Panc1 (cell line): ENCODE measurements at regions not wholly inside any gene's neighbourhood (a gene's known extent, or its start where the extent isn't known, plus 50 kb on each side); places are given as distances from the start of the nearest gene placed in this dataset.

ENCODE experiments used
- SIN3A ChIP-seq: IDR thresholded peaks from 2 replicates; pipeline ENCODE4 v1.6.1; 2012; ENCODE audit warnings: low read depth, mild to moderate bottlenecking, low read length, moderate library complexity, borderline replicate concordance; ENCODE audit not compliant: insufficient read depth
- TF ChIP-seq, protein P1 (sequence below), 2 experiments: IDR thresholded peaks; 2 replicates each; pipeline ENCODE4 v1.6.1; 2011 to 2012; ENCODE audit warnings: low read depth in 2 of 2, control low read depth in 1 of 2, low read length in 1 of 2, mild to moderate bottlenecking in 1 of 2, moderate library complexity in 1 of 2; ENCODE audit not compliant: insufficient read depth in 1 of 2

DNA sequence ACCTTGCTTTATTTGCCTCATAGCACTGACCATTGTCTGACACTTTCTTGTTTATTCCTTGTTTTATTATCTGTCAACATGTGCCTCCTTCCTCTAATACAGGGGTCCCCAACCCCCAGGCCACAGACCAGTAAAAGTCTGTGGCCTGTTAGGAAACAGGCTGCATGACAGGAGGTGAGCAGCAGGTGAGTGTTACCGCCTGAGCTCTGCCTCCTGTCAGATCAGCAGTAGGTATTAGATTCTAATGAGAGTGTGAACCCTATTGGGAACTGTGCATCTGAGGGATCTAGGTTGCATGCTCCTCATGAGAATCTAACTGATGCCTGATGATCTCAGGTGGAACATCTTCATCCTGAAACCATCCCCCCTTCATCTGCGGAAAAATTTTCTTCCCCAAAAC is 228.0 kb downstream of the HINT1 start:
- TF ChIP-seq SIN3A: no peak
- TF ChIP-seq, protein P1, sequence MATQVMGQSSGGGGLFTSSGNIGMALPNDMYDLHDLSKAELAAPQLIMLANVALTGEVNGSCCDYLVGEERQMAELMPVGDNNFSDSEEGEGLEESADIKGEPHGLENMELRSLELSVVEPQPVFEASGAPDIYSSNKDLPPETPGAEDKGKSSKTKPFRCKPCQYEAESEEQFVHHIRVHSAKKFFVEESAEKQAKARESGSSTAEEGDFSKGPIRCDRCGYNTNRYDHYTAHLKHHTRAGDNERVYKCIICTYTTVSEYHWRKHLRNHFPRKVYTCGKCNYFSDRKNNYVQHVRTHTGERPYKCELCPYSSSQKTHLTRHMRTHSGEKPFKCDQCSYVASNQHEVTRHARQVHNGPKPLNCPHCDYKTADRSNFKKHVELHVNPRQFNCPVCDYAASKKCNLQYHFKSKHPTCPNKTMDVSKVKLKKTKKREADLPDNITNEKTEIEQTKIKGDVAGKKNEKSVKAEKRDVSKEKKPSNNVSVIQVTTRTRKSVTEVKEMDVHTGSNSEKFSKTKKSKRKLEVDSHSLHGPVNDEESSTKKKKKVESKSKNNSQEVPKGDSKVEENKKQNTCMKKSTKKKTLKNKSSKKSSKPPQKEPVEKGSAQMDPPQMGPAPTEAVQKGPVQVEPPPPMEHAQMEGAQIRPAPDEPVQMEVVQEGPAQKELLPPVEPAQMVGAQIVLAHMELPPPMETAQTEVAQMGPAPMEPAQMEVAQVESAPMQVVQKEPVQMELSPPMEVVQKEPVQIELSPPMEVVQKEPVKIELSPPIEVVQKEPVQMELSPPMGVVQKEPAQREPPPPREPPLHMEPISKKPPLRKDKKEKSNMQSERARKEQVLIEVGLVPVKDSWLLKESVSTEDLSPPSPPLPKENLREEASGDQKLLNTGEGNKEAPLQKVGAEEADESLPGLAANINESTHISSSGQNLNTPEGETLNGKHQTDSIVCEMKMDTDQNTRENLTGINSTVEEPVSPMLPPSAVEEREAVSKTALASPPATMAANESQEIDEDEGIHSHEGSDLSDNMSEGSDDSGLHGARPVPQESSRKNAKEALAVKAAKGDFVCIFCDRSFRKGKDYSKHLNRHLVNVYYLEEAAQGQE (IDR thresholded peaks at IDR 0.05; ENCODE audit: insufficient read depth in 1 of 2, low read depth in 2 of 2, low read length in 1 of 2): no peak
